OCI-LY1 (cell line): ENCODE measurements at regions not wholly inside any gene's neighbourhood (a gene's known extent, or its start where the extent isn't known, plus 50 kb on each side); places are given as distances from the start of the nearest gene placed in this dataset.

Experiments
- H2AFZ ChIP-seq: fragments of 200-600 bp; sonication (generic), shearing (Covaris generic); 2 replicates; pipeline ENCODE4 v1.6.0; 2014; ENCODE audit warnings: antibody characterized with exemption, mild to moderate bottlenecking, low read length
- H3F3A ChIP-seq: fragments of 200-600 bp; sonication (generic), shearing (Covaris generic); 2 replicates; pipeline ENCODE4 v1.6.0; 2014; ENCODE audit warnings: mild to moderate bottlenecking, antibody characterized with exemption, low read length, moderate library complexity; ENCODE audit not compliant: insufficient read depth
- H3K27ac ChIP-seq: fragments of 200-600 bp; sonication (generic); 2 replicates; pipeline ENCODE4 v1.5.1; 2014; ENCODE audit warnings: low read length, mixed run types, mild to moderate bottlenecking, low read depth; ENCODE audit not compliant: poor library complexity, severe bottlenecking
- H3K27me3 ChIP-seq: fragments of 200-600 bp; sonication (generic); 2 replicates; pipeline ENCODE4 v1.6.0; 2014; ENCODE audit warnings: antibody characterized with exemption, mild to moderate bottlenecking, low read length, moderate library complexity; ENCODE audit not compliant: insufficient read depth
- H3K36me3 ChIP-seq: fragments of 200-600 bp; sonication (generic); 2 replicates; pipeline ENCODE4 v1.6.1; 2014; ENCODE audit warnings: mild to moderate bottlenecking, antibody characterized with exemption, low read length, moderate library complexity, mixed read lengths; ENCODE audit not compliant: insufficient read depth
- H3K4me1 ChIP-seq: fragments of 200-600 bp; sonication (generic); 2 replicates; pipeline ENCODE4 v1.5.1; 2014; ENCODE audit warnings: mild to moderate bottlenecking, low read length, moderate library complexity; ENCODE audit not compliant: insufficient read depth, severe bottlenecking
- H3K4me2 ChIP-seq: fragments of 200-600 bp; sonication (generic), shearing (Covaris generic); 2 replicates; pipeline ENCODE4 v1.6.1; 2014; ENCODE audit warnings: low read length
- H3K4me3 ChIP-seq: fragments of 200-600 bp; sonication (generic); 2 replicates; pipeline ENCODE4 v1.5.1; 2014; ENCODE audit warnings: low read length, low read depth, mild to moderate bottlenecking, mixed read lengths; ENCODE audit not compliant: poor library complexity, severe bottlenecking
- H3K79me2 ChIP-seq: fragments of 200-600 bp; shearing (Covaris generic); 2 replicates; pipeline ENCODE4 v1.6.1; 2016; ENCODE audit warnings: mixed run types, low read length, mixed read lengths; ENCODE audit not compliant: insufficient read depth
- H3K9ac ChIP-seq: fragments of 200-600 bp; sonication (generic), shearing (Covaris generic); 2 replicates; pipeline ENCODE4 v1.6.1; 2014; ENCODE audit warnings: mild to moderate bottlenecking, low read length, mixed read lengths
- H3K9me2 ChIP-seq: fragments of 200-600 bp; sonication (generic), shearing (Covaris generic); 2 replicates; pipeline ENCODE4 v1.6.1; 2014; ENCODE audit warnings: low read depth, mild to moderate bottlenecking, low read length, mixed read lengths
- H3K9me3 ChIP-seq: fragments of 200-600 bp; shearing (Covaris generic); 2 replicates; pipeline ENCODE4 v1.6.1; 2014; ENCODE audit warnings: low read length, mixed read lengths
- H4K20me1 ChIP-seq: fragments of 200-600 bp; sonication (generic), shearing (Covaris generic); 2 replicates; pipeline ENCODE4 v1.6.0; 2016; ENCODE audit warnings: mild to moderate bottlenecking, low read length; ENCODE audit not compliant: insufficient read depth
- CTCF ChIP-seq: fragments of 200-600 bp; sonication (generic), shearing (Covaris generic); IDR thresholded peaks from 2 replicates; pipeline ENCODE4 v1.5.1; 2017; ENCODE audit warnings: mild to moderate bottlenecking, antibody characterized with exemption, low read length, moderate library complexity, mixed read lengths
- EZH2 ChIP-seq: fragments of 200-600 bp; sonication (generic), shearing (Covaris generic); IDR thresholded peaks from 2 replicates; pipeline ENCODE4 v1.8.0; 2017; ENCODE audit warnings: borderline replicate concordance, mixed run types, mild to moderate bottlenecking, antibody characterized with exemption, low read length, moderate library complexity, mixed read lengths

DNA sequence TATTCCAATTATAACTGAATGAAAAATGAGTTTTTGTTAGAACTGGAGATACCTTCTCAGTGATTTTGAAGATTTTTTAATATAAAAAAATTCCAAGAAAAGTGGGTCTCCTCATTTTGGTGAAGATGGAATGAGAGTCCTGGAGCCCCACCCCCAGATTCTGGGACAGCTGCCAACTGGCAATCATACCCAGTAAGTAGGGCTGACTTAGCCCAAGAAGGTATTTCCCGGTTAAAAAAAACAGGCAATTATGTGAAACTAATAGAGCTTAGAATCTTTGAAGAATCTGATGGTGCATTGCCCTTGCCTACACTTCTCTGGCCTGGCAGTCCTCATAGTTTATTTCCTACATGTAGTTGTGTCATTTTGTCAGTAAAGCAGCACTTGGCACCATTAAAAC is 52.8 kb upstream of the VWDE start:
- Histone ChIP-seq H3K4me2 (no peak overlapping the region), H3K36me3 (no peaks in the 10 kb centered on the region), H3K9ac (no peak overlapping the region), H3K79me2 (no peaks in the 10 kb centered on the region), H3F3A (no peaks in the 10 kb centered on the region), H3K9me2 (no peaks in the 10 kb centered on the region), H3K27me3 (no peaks in the 10 kb centered on the region), H4K20me1 (no peaks in the 10 kb centered on the region), H3K27ac (no peak overlapping the region), H3K4me1 (no peaks in the 10 kb centered on the region), H3K4me3 (no peak overlapping the region), H3K9me3 (no peaks in the 10 kb centered on the region), H2AFZ (no peak overlapping the region)
- TF ChIP-seq CTCF (no peak), EZH2 (no peak)

GRCh38 chr7:12458520-12459131 is 55.0 kb upstream of the VWDE start:
- H3K4me3 ChIP-seq: no peak overlapping the region
- no peak overlapping the region for H3K27ac ChIP-seq
- TF ChIP-seq CTCF (peak; percentile 73), EZH2 (no peak)
- H3F3A ChIP-seq: no peaks in the 10 kb centered on the region
- no peak overlapping the region for H3K4me2 ChIP-seq
- no peaks in the 10 kb centered on the region for H3K36me3 ChIP-seq
- no peaks in the 10 kb centered on the region for H3K4me1 ChIP-seq
- H2AFZ ChIP-seq: no peak overlapping the region
- no peaks in the 10 kb centered on the region for H3K79me2 ChIP-seq
- H3K9ac ChIP-seq: no peak overlapping the region
- no peaks in the 10 kb centered on the region for H3K9me2 ChIP-seq
- no peaks in the 10 kb centered on the region for H3K9me3 ChIP-seq
- H4K20me1 ChIP-seq: no peaks in the 10 kb centered on the region
- no peaks in the 10 kb centered on the region for H3K27me3 ChIP-seq

DNA sequence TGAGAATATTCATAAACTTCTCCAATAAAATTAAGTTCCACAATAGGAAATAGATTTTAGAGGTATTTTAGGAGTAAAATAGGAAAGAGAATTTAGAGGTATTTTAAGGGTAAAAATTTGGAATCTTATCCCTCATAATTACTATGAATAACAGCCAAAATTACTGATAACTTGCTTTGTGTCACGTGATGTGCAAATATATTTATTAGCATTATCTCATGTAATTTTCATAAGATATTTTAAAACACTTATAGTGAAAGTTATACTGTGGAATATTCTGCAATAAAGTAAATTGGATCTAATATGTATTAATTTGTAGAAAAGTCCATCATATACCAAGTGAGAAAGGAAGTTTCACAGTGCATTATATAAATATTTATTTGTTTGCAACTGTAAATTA is 64.2 kb upstream of the VWDE start:
- no peak overlapping the region for H3K4me3 ChIP-seq
- no peaks in the 10 kb centered on the region for H3F3A ChIP-seq
- H3K27me3 ChIP-seq: no peaks in the 10 kb centered on the region
- H2AFZ ChIP-seq: no peak overlapping the region
- H3K9me3 ChIP-seq: no peaks in the 10 kb centered on the region
- TF ChIP-seq CTCF (no peak), EZH2 (no peak)
- H4K20me1 ChIP-seq: no peaks in the 10 kb centered on the region
- H3K36me3 ChIP-seq: no peaks in the 10 kb centered on the region
- no peaks in the 10 kb centered on the region for H3K79me2 ChIP-seq
- no peak overlapping the region for H3K4me2 ChIP-seq
- H3K9ac ChIP-seq: no peak overlapping the region
- no peaks in the 10 kb centered on the region for H3K9me2 ChIP-seq
- no peak overlapping the region for H3K27ac ChIP-seq
- H3K4me1 ChIP-seq: no peaks in the 10 kb centered on the region
